Natural killer cell (primary cell): ENCODE measurements at regions not wholly inside any gene's neighbourhood (a gene's known extent, or its start where the extent isn't known, plus 50 kb on each side); places are given as distances from the start of the nearest gene placed in this dataset.

Experiments used
- ATAC-seq, 3 donors: fragments of 150-1000 bp in 2 of 3; fragments of 200-7000 bp in 1 of 3; cut with Tn5 transposase; 1 replicate in 1 of 3; 2 replicates in 2 of 3; pipeline ENCODE4 v1.10.0; 2021; ENCODE audit warnings: mild to moderate bottlenecking in 2 of 3, moderate library complexity in 2 of 3
- DNase-seq, 2 donors: peaks; one replicate each; pipeline versions ENCODE4 v3.0.0 to v3.0.0-alpha.2; 2013 to 2021; ENCODE audit warnings: mixed read lengths in 1 of 2
- H3K27ac ChIP-seq: one replicate; pipeline ENCODE4 v1.5.1; 2013; ENCODE audit warnings: mild to moderate bottlenecking, low read length
- H3K27me3 ChIP-seq: one replicate; pipeline ENCODE4 v1.6.1; 2013; ENCODE audit warnings: low read length; ENCODE audit not compliant: control insufficient read depth, insufficient read depth
- H3K36me3 ChIP-seq: one replicate; pipeline ENCODE4 v1.6.1; 2013; ENCODE audit warnings: low read length; ENCODE audit not compliant: control insufficient read depth, insufficient read depth
- H3K4me1 ChIP-seq: one replicate; pipeline ENCODE4 v1.6.1; 2013; ENCODE audit warnings: low read length; ENCODE audit not compliant: control insufficient read depth, insufficient read depth
- H3K4me3 ChIP-seq: one replicate; pipeline ENCODE4 v1.5.1; 2013; ENCODE audit warnings: low read length
- H3K9me3 ChIP-seq: one replicate; pipeline ENCODE4 v1.6.1; 2013; ENCODE audit warnings: low read length; ENCODE audit not compliant: control insufficient read depth, insufficient read depth
- H3K27ac Mint-ChIP-seq, 2 donors: one replicate each; pipeline ENCODE4 v1.8.0; 2022; ENCODE audit warnings: mild to moderate bottlenecking in 2 of 2, mixed read lengths in 2 of 2, moderate library complexity in 1 of 2
- H3K27me3 Mint-ChIP-seq, 2 donors: one replicate each; pipeline ENCODE4 v1.8.0; 2022; ENCODE audit warnings: low read depth in 2 of 2, mixed read lengths in 2 of 2
- H3K36me3 Mint-ChIP-seq: one replicate; pipeline ENCODE4 v1.8.0; 2022; ENCODE audit warnings: mixed read lengths
- H3K4me1 Mint-ChIP-seq, 2 donors: one replicate each; pipeline ENCODE4 v1.8.0; 2022; ENCODE audit warnings: mixed read lengths in 2 of 2
- H3K4me3 Mint-ChIP-seq: one replicate; pipeline ENCODE4 v1.8.0; 2022; ENCODE audit warnings: mild to moderate bottlenecking, moderate library complexity, mixed read lengths
- H3K9me3 Mint-ChIP-seq, 2 donors: one replicate each; pipeline ENCODE4 v1.8.0; 2022; ENCODE audit warnings: mixed read lengths in 2 of 2
- WGBS: methylation state at CpG from one replicate; pipeline ENCODE4 v1.1.7; 2013; ENCODE audit warnings: missing lambda C conversion rate; ENCODE audit not compliant: insufficient coverage; 5-methylcytosine and 5-hydroxymethylcytosine counted together
- intact Hi-C: fragments of 100-400 bp; cut with micrococcal nuclease; formaldehyde crosslinking; loops from one replicate; pipeline ENCODE4 v1.14.2; 2022
- TF ChIP-seq, protein P1 (sequence below): fragments of 200-600 bp; IDR thresholded peaks from one replicate; pipeline ENCODE4 v1.8.0; 2022; ENCODE audit warnings: antibody characterized with exemption

DNA sequence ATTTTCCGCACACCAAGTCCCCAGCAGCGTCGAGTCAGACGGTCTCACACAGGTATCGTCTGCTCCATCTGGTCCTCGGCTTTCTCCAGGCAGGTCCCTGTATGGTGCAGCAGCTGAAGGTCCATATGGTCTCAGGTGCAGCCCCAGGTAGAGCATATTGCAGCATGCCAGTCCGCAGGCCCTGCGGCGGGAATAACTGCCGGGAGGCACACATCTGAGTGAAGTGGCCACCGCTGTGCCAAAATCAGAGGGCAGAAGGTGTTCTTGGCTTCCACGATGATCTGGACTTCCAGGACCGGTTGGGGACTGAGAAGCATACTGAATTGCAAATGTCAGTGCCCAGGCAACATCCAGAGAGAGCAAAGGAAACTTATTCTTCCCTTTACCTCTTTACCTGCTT lies 320.3 kb downstream of the RNF144A start:
- H3K4me3 ChIP-seq, result no peak overlapping the region
- TF ChIP-seq, protein P1, sequence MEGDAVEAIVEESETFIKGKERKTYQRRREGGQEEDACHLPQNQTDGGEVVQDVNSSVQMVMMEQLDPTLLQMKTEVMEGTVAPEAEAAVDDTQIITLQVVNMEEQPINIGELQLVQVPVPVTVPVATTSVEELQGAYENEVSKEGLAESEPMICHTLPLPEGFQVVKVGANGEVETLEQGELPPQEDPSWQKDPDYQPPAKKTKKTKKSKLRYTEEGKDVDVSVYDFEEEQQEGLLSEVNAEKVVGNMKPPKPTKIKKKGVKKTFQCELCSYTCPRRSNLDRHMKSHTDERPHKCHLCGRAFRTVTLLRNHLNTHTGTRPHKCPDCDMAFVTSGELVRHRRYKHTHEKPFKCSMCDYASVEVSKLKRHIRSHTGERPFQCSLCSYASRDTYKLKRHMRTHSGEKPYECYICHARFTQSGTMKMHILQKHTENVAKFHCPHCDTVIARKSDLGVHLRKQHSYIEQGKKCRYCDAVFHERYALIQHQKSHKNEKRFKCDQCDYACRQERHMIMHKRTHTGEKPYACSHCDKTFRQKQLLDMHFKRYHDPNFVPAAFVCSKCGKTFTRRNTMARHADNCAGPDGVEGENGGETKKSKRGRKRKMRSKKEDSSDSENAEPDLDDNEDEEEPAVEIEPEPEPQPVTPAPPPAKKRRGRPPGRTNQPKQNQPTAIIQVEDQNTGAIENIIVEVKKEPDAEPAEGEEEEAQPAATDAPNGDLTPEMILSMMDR, result no peak
- no peaks in the 10 kb centered on the region for H3K4me1 Mint-ChIP-seq
- H3K9me3 ChIP-seq, result no peaks in the 10 kb centered on the region
- ATAC-seq (no peak), DNase-seq (no peak)
- no peak overlapping the region for H3K27ac ChIP-seq
- no peak overlapping the region for H3K27ac Mint-ChIP-seq
- H3K36me3 Mint-ChIP-seq, result no peaks in the 10 kb centered on the region
- H3K27me3 Mint-ChIP-seq, result peaks cover 9 to 14% of the 10 kb centered on the region in 2 donors
- no peaks in the 10 kb centered on the region for H3K4me1 ChIP-seq
- no peaks in the 10 kb centered on the region for H3K9me3 Mint-ChIP-seq
- WGBS, result 93% methylated on average over 13 of the region's 13 CpGs
- H3K4me3 Mint-ChIP-seq, result no peak overlapping the region
- no peaks in the 10 kb centered on the region for H3K36me3 ChIP-seq
- no peaks in the 10 kb centered on the region for H3K27me3 ChIP-seq
- intact Hi-C loops, result no loop called here

DNA sequence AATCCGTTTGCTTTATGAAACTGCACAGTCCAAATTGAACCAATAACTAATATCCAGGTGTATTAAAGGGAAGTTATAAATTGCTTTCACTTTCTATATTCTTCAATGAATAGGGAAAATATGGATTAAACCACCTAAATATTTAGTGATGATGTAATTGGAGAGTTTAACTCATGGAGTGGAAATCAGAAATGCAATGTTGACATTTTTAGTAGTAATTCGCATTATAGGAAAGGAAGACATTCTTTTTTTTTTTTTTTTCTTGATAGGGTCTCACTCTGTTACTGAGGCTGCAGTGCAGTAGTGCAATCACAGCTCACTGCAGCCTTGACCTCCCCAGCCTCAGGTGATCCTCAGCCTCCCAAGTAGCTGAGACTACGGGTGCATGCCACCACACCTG lies 321.9 kb downstream of the RNF144A start:
- 91% methylated on average over 2 of the region's 3 CpGs for WGBS
- Mint-ChIP-seq H3K9me3 (no peaks in the 10 kb centered on the region), H3K4me3 (no peak overlapping the region), H3K27me3 (peaks cover 0 to 11% of the 10 kb centered on the region in 2 donors), H3K36me3 (no peaks in the 10 kb centered on the region), H3K4me1 (no peaks in the 10 kb centered on the region), H3K27ac (no peak overlapping the region)
- no peak overlapping the region for H3K4me3 ChIP-seq
- H3K27me3 ChIP-seq, result no peaks in the 10 kb centered on the region
- no peak overlapping the region for H3K27ac ChIP-seq
- ATAC-seq (no peak), DNase-seq (no peak)
- TF ChIP-seq, protein P1, result no peak
- H3K4me1 ChIP-seq, result no peaks in the 10 kb centered on the region
- intact Hi-C loops, result no loop called here
- no peaks in the 10 kb centered on the region for H3K9me3 ChIP-seq
- no peaks in the 10 kb centered on the region for H3K36me3 ChIP-seq

DNA sequence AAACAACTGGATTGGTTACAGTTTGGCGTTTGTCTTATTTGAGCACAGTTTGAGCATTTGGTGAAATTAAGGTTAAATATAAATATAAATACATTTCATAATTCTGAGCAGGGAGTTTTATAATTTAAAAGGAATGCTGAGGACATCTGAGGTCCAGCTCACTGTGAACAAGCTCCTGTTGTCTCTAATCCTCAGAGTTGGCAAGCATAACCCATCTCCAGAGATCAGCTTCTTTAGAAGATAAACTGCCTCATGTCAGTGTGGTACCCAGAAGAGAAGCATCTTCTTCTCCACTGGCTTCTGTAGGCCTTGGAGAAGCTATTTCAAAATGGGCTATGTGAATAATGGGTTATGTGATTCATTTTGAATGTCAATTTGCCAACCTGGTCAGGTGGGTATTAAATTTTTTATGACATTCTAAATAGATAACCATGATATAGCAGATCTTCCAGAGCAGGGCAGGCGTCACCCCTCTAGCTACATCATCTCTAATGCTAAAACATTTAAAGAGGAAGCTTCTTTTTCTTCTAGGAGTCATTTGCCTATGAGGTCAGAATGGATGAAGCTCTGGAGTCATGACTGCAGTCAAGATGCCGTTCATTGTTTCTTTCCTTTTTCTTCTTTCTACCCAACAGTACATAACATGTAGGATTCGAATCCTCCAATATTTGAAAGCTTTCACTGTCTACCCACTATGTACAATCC lies 324.0 kb downstream of the RNF144A start:
- Mint-ChIP-seq H3K36me3 (no peaks in the 10 kb centered on the region), H3K27ac (no peak overlapping the region), H3K27me3 (peaks cover 3 to 11% of the 10 kb centered on the region in 2 donors), H3K4me3 (no peak overlapping the region), H3K9me3 (no peaks in the 10 kb centered on the region), H3K4me1 (no peaks in the 10 kb centered on the region)
- no peak for DNase-seq
- TF ChIP-seq, protein P1, result no peak
- H3K27me3 ChIP-seq, result no peaks in the 10 kb centered on the region
- 88% methylated on average over 2 of the region's 4 CpGs for WGBS
- intact Hi-C loops, result no loop called here
- H3K4me3 ChIP-seq, result no peak overlapping the region
- H3K9me3 ChIP-seq, result no peaks in the 10 kb centered on the region
- H3K27ac ChIP-seq, result no peak overlapping the region
- H3K4me1 ChIP-seq, result no peaks in the 10 kb centered on the region
- no peaks in the 10 kb centered on the region for H3K36me3 ChIP-seq
- no peak for ATAC-seq
